ENCODE measurements at regions not wholly inside any gene's neighbourhood (a gene's known extent, or its start where the extent isn't known, plus 50 kb on each side); places are given as distances from the start of the nearest gene placed in this dataset.

GRCh38 chr15:50837256-50837770 is 71.2 kb upstream of the AP4E1 start:
- 65% methylated on average over 9 of the region's 9 CpGs for WGBS (ENCODE audit: low lambda C conversion rate)
- no peak for DNase-seq

More at GRCh38 chr15:50837256-50837770, 71.2 kb upstream of the AP4E1 start:
- no peaks in the 10 kb centered on the region for H4K20me1 ChIP-seq (ENCODE audit: insufficient read depth)
- no peaks in the 10 kb centered on the region for H3F3A ChIP-seq (replicated peaks; ENCODE audit: insufficient read depth)
- H3K79me2 ChIP-seq (ENCODE audit: insufficient read depth): no peaks in the 10 kb centered on the region
- H3K4me3 ChIP-seq (ENCODE audit: low read depth in 2 of 2, low read length in 1 of 2): no peak overlapping the region
- no peak overlapping the region for H3K4me2 ChIP-seq
- H3K9me2 ChIP-seq: no peaks in the 10 kb centered on the region
- no peak for TF ChIP-seq IRF3 (IDR thresholded peaks at IDR 0.05; ENCODE audit: low read depth, low read length)
- no peak for TF ChIP-seq SMC3 (IDR thresholded peaks at IDR 0.05; ENCODE audit: low read depth, low read length)
- no peak for TF ChIP-seq CTCF (IDR thresholded peaks at IDR 0.05)
- TF ChIP-seq FOXM1 (IDR thresholded peaks at IDR 0.05; ENCODE audit: low read depth): no peak
- TF ChIP-seq SIN3A (IDR thresholded peaks at IDR 0.05; ENCODE audit: borderline replicate concordance, low read depth, low read length): no peak
- no peak for TF ChIP-seq REST (IDR thresholded peaks at IDR 0.05; ENCODE audit: low read depth, low read length)
- TF ChIP-seq NFIC (IDR thresholded peaks at IDR 0.05; ENCODE audit: borderline replicate concordance): no peak
- TF ChIP-seq, protein P1, sequence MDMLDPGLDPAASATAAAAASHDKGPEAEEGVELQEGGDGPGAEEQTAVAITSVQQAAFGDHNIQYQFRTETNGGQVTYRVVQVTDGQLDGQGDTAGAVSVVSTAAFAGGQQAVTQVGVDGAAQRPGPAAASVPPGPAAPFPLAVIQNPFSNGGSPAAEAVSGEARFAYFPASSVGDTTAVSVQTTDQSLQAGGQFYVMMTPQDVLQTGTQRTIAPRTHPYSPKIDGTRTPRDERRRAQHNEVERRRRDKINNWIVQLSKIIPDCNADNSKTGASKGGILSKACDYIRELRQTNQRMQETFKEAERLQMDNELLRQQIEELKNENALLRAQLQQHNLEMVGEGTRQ (IDR thresholded peaks at IDR 0.05; ENCODE audit: borderline replicate concordance, low read depth, low read length): no peak
- TF ChIP-seq EP300 (IDR thresholded peaks at IDR 0.05; ENCODE audit: borderline replicate concordance in 1 of 2, low read depth in 1 of 2, low read length in 1 of 2): no peak
- no peak for TF ChIP-seq MAX (IDR thresholded peaks at IDR 0.05; ENCODE audit: low read depth)
- TF ChIP-seq RAD21 (IDR thresholded peaks at IDR 0.05; ENCODE audit: low read length): no peak
- no peak for TF ChIP-seq GABPA (IDR thresholded peaks at IDR 0.05; ENCODE audit: low read depth)
- TF ChIP-seq RFX5 (IDR thresholded peaks at IDR 0.05; ENCODE audit: low read length): no peak
- no peak for TF ChIP-seq RCOR1 (IDR thresholded peaks at IDR 0.05; ENCODE audit: low read length)
- no peak for TF ChIP-seq JUND (IDR thresholded peaks at IDR 0.05)
- no peak for TF ChIP-seq ELF1 (IDR thresholded peaks at IDR 0.05)
- TF ChIP-seq CHD2 (IDR thresholded peaks at IDR 0.05; ENCODE audit: low read length, partially characterized antibody): no peak
- no peak overlapping the region for H3K9ac ChIP-seq
- H3K27me3 ChIP-seq (ENCODE audit: insufficient read depth): no peaks in the 10 kb centered on the region
- H3K27ac ChIP-seq (ENCODE audit: low read depth in 2 of 2, low read length in 1 of 2): no peak overlapping the region
- POLR2A ChIA-PET: no interaction called here
- no peaks in the 10 kb centered on the region for H3K36me3 ChIP-seq (replicated peaks in 1 of 2; ENCODE audit: control insufficient read depth in 1 of 2, insufficient read depth in 2 of 2, low read length in 1 of 2)
- no peak overlapping the region for H2AFZ ChIP-seq (ENCODE audit: low read depth)
- 0 out of 2 replicates have a peak, but pooled peaks cover 4% of the 10 kb centered on the region for H3K9me3 ChIP-seq
- CTCF ChIA-PET: no interaction called here
- no peaks in the 10 kb centered on the region for H3K4me1 ChIP-seq (ENCODE audit: control insufficient read depth in 1 of 2, insufficient read depth in 2 of 2, low read depth in 1 of 2, low read length in 1 of 2)
